Colon (tissue), 2 donors: ENCODE measurements at regions not wholly inside any gene's neighbourhood (a gene's known extent, or its start where the extent isn't known, plus 50 kb on each side); places are given as distances from the start of the nearest gene placed in this dataset.
"Not testable (repeated sequence)": the region's sequence is repeated elsewhere in the genome, so short reads cannot be mapped to it uniquely, and the experiment has no call there.

Experiments used
- FAIRE-seq: peaks from 2 replicates; lab custom pipeline; 2012; peaks lifted over from hg19 to GRCh38; lab: Jason Lieb, UNC
- donor health status: control.
- donor health status: control.

GRCh38 chr2:144117086-144117485 is 402.8 kb downstream of the ZEB2 start:
- FAIRE-seq = no peak

GRCh38 chr2:144115739-144116291 is 404.1 kb downstream of the ZEB2 start:
- FAIRE-seq = no peak

GRCh38 chr2:144114760-144115159 is 405.2 kb downstream of the ZEB2 start:
- FAIRE-seq = no peak

GRCh38 chr2:144111437-144111836 is 408.5 kb downstream of the ZEB2 start:
- no peak for FAIRE-seq

GRCh38 chr2:144106104-144106503 is 413.8 kb downstream of the ZEB2 start:
- FAIRE-seq = not testable (repeated sequence)

- no peak for FAIRE-seq
Measured at GRCh38 chr2:144102386-144102785, 417.5 kb downstream of the ZEB2 start.

GRCh38 chr2:144099780-144100377 is 420.0 kb downstream of the ZEB2 start:
- no peak for FAIRE-seq

- FAIRE-seq = no peak
Measured at GRCh38 chr2:144099340-144099739, 420.6 kb downstream of the ZEB2 start.

- no peak for FAIRE-seq
Measured at GRCh38 chr2:144097440-144098225, 422.3 kb downstream of the ZEB2 start.

GRCh38 chr2:144096531-144096930 is 423.4 kb downstream of the ZEB2 start:
- FAIRE-seq = no peak

GRCh38 chr2:144094408-144095151 is 425.3 kb downstream of the ZEB2 start:
- no peak for FAIRE-seq

- FAIRE-seq = no peak
Measured at GRCh38 chr2:144091622-144092021, 428.3 kb downstream of the ZEB2 start.

- no peak for FAIRE-seq
Measured at GRCh38 chr2:144088863-144089262, 431.1 kb downstream of the ZEB2 start.

- no peak for FAIRE-seq
Measured at GRCh38 chr2:144086965-144087364, 433.0 kb downstream of the ZEB2 start.

GRCh38 chr2:144085016-144085415 is 434.9 kb downstream of the ZEB2 start:
- FAIRE-seq = no peak

- FAIRE-seq = no peak
Measured at GRCh38 chr2:144084114-144084661, 435.7 kb downstream of the ZEB2 start.

- no peak for FAIRE-seq
Measured at GRCh38 chr2:144083211-144083610, 436.7 kb downstream of the ZEB2 start.

GRCh38 chr2:144082777-144083176 is 437.1 kb downstream of the ZEB2 start:
- FAIRE-seq = no peak

- no peak for FAIRE-seq
Measured at GRCh38 chr2:144082327-144082726, 437.6 kb downstream of the ZEB2 start.

GRCh38 chr2:144081272-144081671 is 438.6 kb downstream of the ZEB2 start:
- FAIRE-seq = no peak

- no peak for FAIRE-seq
Measured at GRCh38 chr2:144079803-144080202, 440.1 kb downstream of the ZEB2 start.
